HEK293 (cell line): ENCODE measurements at regions not wholly inside any gene's neighbourhood (a gene's known extent, or its start where the extent isn't known, plus 50 kb on each side); places are given as distances from the start of the nearest gene placed in this dataset.
A peak's percentile ranks its signal among the peaks of the same experiment; 100 is the strongest.

Source experiments
- CTCF ChIA-PET: fragments of 350-600 bp; formaldehyde crosslinking; extraction: SDS; loops from one replicate; lab custom pipeline; 2021; ENCODE audit warnings: antibody characterized with exemption; lab: Yijun Ruan, JAX
- POLR2A ChIA-PET: fragments of 300-600 bp; formaldehyde crosslinking; extraction: SDS; loops from one replicate; lab custom pipeline; 2020; ENCODE audit warnings: antibody characterized with exemption, inconsistent platforms; lab: Yijun Ruan, JAX
- H3K27ac ChIP-seq: fragments of 200-500 bp; sonication (Bioruptor generic); 2 replicates; pipeline ENCODE4 v1.5.1; 2014; ENCODE audit warnings: low read depth, low read length, control low read depth, inconsistent platforms; ENCODE audit errors: extremely low read depth
- H3K36me3 ChIP-seq, 2 experiments: fragments of 200-500 bp in 1 of 2; sonication (Bioruptor generic) in 1 of 2; 1 replicate in 1 of 2; 2 replicates in 1 of 2; pipeline ENCODE4 v1.5.1; 2014 to 2017; ENCODE audit warnings: inconsistent platforms in 2 of 2, low read length in 2 of 2; ENCODE audit not compliant: control insufficient read depth in 2 of 2, insufficient read depth in 1 of 2
- H3K4me1 ChIP-seq: fragments of 200-500 bp; sonication (Bioruptor generic); 2 replicates; pipeline ENCODE4 v1.5.1; 2014; ENCODE audit warnings: mild to moderate bottlenecking, low read length, inconsistent platforms; ENCODE audit not compliant: control insufficient read depth, insufficient read depth
- H3K4me3 ChIP-seq: 2 replicates; pipeline ENCODE4 v1.5.1; 2011; ENCODE audit warnings: low read depth, mild to moderate bottlenecking, control low read depth, low read length, moderate library complexity
- H3K9me3 ChIP-seq: fragments of 200-500 bp; sonication (Bioruptor generic); 2 replicates; pipeline ENCODE4 v1.5.1; 2014; ENCODE audit warnings: low read depth, low read length, inconsistent platforms; ENCODE audit not compliant: control insufficient read depth, insufficient read depth
- BCL11A ChIP-seq: fragments of 450-650 bp; formaldehyde crosslinking; IDR thresholded peaks from 2 replicates; pipeline ENCODE4 v1.5.1; 2016; ENCODE audit warnings: low read depth, missing biosample characterization, missing genetic modification characterization
- EGR2 ChIP-seq: fragments of 450-650 bp; formaldehyde crosslinking; IDR thresholded peaks from 2 replicates; pipeline ENCODE4 v1.5.1; 2016; ENCODE audit warnings: low read depth, missing biosample characterization, missing genetic modification characterization
- GLI4 ChIP-seq: fragments of 450-650 bp; formaldehyde crosslinking; IDR thresholded peaks from 2 replicates; pipeline ENCODE4 v1.5.1; 2016; ENCODE audit warnings: missing biosample characterization, missing genetic modification characterization
- GLIS1 ChIP-seq: fragments of 450-650 bp; formaldehyde crosslinking; IDR thresholded peaks from 2 replicates; pipeline ENCODE4 v1.5.1; 2016; ENCODE audit warnings: missing biosample characterization, missing genetic modification characterization
- KLF1 ChIP-seq: fragments of 450-650 bp; formaldehyde crosslinking; IDR thresholded peaks from 2 replicates; pipeline ENCODE4 v1.5.1; 2016; ENCODE audit warnings: missing biosample characterization, missing genetic modification characterization
- KLF17 ChIP-seq: fragments of 450-650 bp; formaldehyde crosslinking; IDR thresholded peaks from 2 replicates; pipeline ENCODE4 v1.5.1; 2016; ENCODE audit warnings: missing biosample characterization, missing genetic modification characterization
- MYNN ChIP-seq: fragments of 450-650 bp; formaldehyde crosslinking; IDR thresholded peaks from 2 replicates; pipeline ENCODE4 v1.5.1; 2016; ENCODE audit warnings: missing biosample characterization, missing genetic modification characterization, borderline replicate concordance
- TRIM28 ChIP-seq: IDR thresholded peaks from 2 replicates; pipeline ENCODE4 v1.6.1; 2011; ENCODE audit warnings: low read length, control low read depth, borderline replicate concordance
- TSHZ1 ChIP-seq: fragments of 450-650 bp; formaldehyde crosslinking; IDR thresholded peaks from 2 replicates; pipeline ENCODE4 v1.5.1; 2016; ENCODE audit warnings: missing biosample characterization, missing genetic modification characterization, borderline replicate concordance
- ZBTB1 ChIP-seq: fragments of 450-650 bp; formaldehyde crosslinking; IDR thresholded peaks from 2 replicates; pipeline ENCODE4 v1.5.1; 2016; ENCODE audit warnings: missing biosample characterization, missing genetic modification characterization
- ZNF140 ChIP-seq: fragments of 450-650 bp; formaldehyde crosslinking; IDR thresholded peaks from 2 replicates; pipeline ENCODE4 v1.5.1; 2016; ENCODE audit warnings: missing biosample characterization, missing genetic modification characterization
- ZNF184 ChIP-seq: fragments of 450-650 bp; IDR thresholded peaks from 2 replicates; pipeline ENCODE4 v1.5.1; 2018; ENCODE audit warnings: missing biosample characterization, mild to moderate bottlenecking, missing genetic modification characterization
- ZNF223 ChIP-seq: fragments of 450-650 bp; formaldehyde crosslinking; IDR thresholded peaks from 2 replicates; pipeline ENCODE4 v1.5.1; 2016; ENCODE audit warnings: missing biosample characterization, missing genetic modification characterization
- ZNF24 ChIP-seq: fragments of 450-650 bp; formaldehyde crosslinking; IDR thresholded peaks from 2 replicates; pipeline ENCODE4 v1.5.1; 2016; ENCODE audit warnings: missing biosample characterization, missing genetic modification characterization
- ZNF248 ChIP-seq: fragments of 450-650 bp; formaldehyde crosslinking; IDR thresholded peaks from 2 replicates; pipeline ENCODE4 v1.5.1; 2017; ENCODE audit warnings: missing biosample characterization, missing genetic modification characterization
- ZNF302 ChIP-seq: fragments of 450-650 bp; formaldehyde crosslinking; IDR thresholded peaks from 2 replicates; pipeline ENCODE4 v1.5.1; 2016; ENCODE audit warnings: missing biosample characterization, missing genetic modification characterization, low read depth
- ZNF37A ChIP-seq: fragments of 450-650 bp; IDR thresholded peaks from 2 replicates; pipeline ENCODE4 v1.5.1; 2018; ENCODE audit warnings: missing biosample characterization, missing genetic modification characterization
- ZNF391 ChIP-seq: fragments of 450-650 bp; formaldehyde crosslinking; IDR thresholded peaks from 2 replicates; pipeline ENCODE4 v1.5.1; 2016; ENCODE audit warnings: low read depth, missing biosample characterization, missing genetic modification characterization, borderline replicate concordance
- ZNF426 ChIP-seq: fragments of 450-650 bp; formaldehyde crosslinking; IDR thresholded peaks from 2 replicates; pipeline ENCODE4 v1.5.1; 2017; ENCODE audit warnings: missing biosample characterization, missing genetic modification characterization, mild to moderate bottlenecking, inconsistent platforms, moderate library complexity
- ZNF518A ChIP-seq: fragments of 450-650 bp; formaldehyde crosslinking; conservative IDR thresholded peaks from 2 replicates; pipeline ENCODE4 v1.5.1; 2016; ENCODE audit warnings: low read depth, missing biosample characterization, missing genetic modification characterization
- ZNF521 ChIP-seq: fragments of 450-650 bp; formaldehyde crosslinking; IDR thresholded peaks from 2 replicates; pipeline ENCODE4 v1.5.1; 2017; ENCODE audit warnings: missing biosample characterization, mild to moderate bottlenecking, missing genetic modification characterization
- ZNF548 ChIP-seq: fragments of 450-650 bp; formaldehyde crosslinking; IDR thresholded peaks from 2 replicates; pipeline ENCODE4 v1.5.1; 2016; ENCODE audit warnings: missing biosample characterization, missing genetic modification characterization
- ZNF558 ChIP-seq: fragments of 450-650 bp; formaldehyde crosslinking; IDR thresholded peaks from 2 replicates; pipeline ENCODE4 v1.5.1; 2016; ENCODE audit warnings: missing biosample characterization, missing genetic modification characterization
- ZNF624 ChIP-seq: fragments of 450-650 bp; formaldehyde crosslinking; IDR thresholded peaks from 2 replicates; pipeline ENCODE4 v1.5.1; 2017; ENCODE audit warnings: missing biosample characterization, missing genetic modification characterization
- ZNF664 ChIP-seq: fragments of 450-650 bp; formaldehyde crosslinking; IDR thresholded peaks from 2 replicates; pipeline ENCODE4 v1.5.1; 2016; ENCODE audit warnings: missing biosample characterization, missing genetic modification characterization

GRCh38 chr14:101377069-101377468 is 184.2 kb upstream of the DIO3 start:
- TF ChIP-seq ZNF248 (tag by site-specific recombination) (no peak), ZNF391 (tag by site-specific recombination) (no peak), GLI4 (tag by site-specific recombination) (no peak), ZNF558 (tag by site-specific recombination) (no peak), GLIS1 (tag by site-specific recombination) (no peak), ZNF664 (no peak), EGR2 (no peak)
- H3K27ac ChIP-seq = no peak overlapping the region
- ChIA-PET CTCF (no interaction called here), POLR2A (no interaction called here)
- no peaks in the 10 kb centered on the region for H3K36me3 ChIP-seq
- no peaks in the 10 kb centered on the region for H3K4me1 ChIP-seq
- no peaks in the 10 kb centered on the region for H3K9me3 ChIP-seq
- H3K4me3 ChIP-seq = no peak overlapping the region

GRCh38 chr14:101379842-101380241 is 181.5 kb upstream of the DIO3 start:
- Histone ChIP-seq H3K4me3 (no peak overlapping the region), H3K27ac (no peak overlapping the region), H3K4me1 (no peaks in the 10 kb centered on the region), H3K36me3 (no peaks in the 10 kb centered on the region), H3K9me3 (no peaks in the 10 kb centered on the region)
- CTCF ChIA-PET = no interaction called here
- TF ChIP-seq ZNF521 (no peak), ZNF184 (tag by site-specific recombination) (peak; percentile 97)
- POLR2A ChIA-PET = no interaction called here

GRCh38 chr14:101380512-101380911 is 180.8 kb upstream of the DIO3 start:
- TF ChIP-seq ZNF518A (tag by site-specific recombination) (no peak), ZNF140 (tag by site-specific recombination) (no peak), ZNF302 (no peak), TRIM28 (no peak), ZNF624 (tag by site-specific recombination) (no peak), ZNF548 (no peak), KLF1 (tag by site-specific recombination) (no peak), BCL11A (no peak), MYNN (tag by site-specific recombination) (no peak), TSHZ1 (tag by site-specific recombination) (no peak), ZBTB1 (no peak), ZNF37A (tag by site-specific recombination) (no peak), ZNF24 (tag by site-specific recombination) (no peak), KLF17 (no peak), ZNF223 (tag by site-specific recombination) (no peak), ZNF426 (tag by site-specific recombination) (no peak)
- Histone ChIP-seq H3K4me3 (no peak overlapping the region), H3K36me3 (no peaks in the 10 kb centered on the region), H3K4me1 (no peaks in the 10 kb centered on the region), H3K27ac (no peak overlapping the region), H3K9me3 (no peaks in the 10 kb centered on the region)
- ChIA-PET POLR2A (no interaction called here), CTCF (interaction anchor here (0.6 kb wide), 1 partner anchor 14 kb away, joined by 6 read pairs; no protein-coding TSS in a partner anchor)
